OCI-LY3 (cell line): ENCODE measurements at regions not wholly inside any gene's neighbourhood (a gene's known extent, or its start where the extent isn't known, plus 50 kb on each side); places are given as distances from the start of the nearest gene placed in this dataset.

Experiments used
- H2AFZ ChIP-seq: fragments of 200-600, 300-600 bp; shearing (Covaris generic); 2 replicates; pipeline ENCODE4 v1.6.0; 2014; ENCODE audit warnings: antibody characterized with exemption, low read depth, low read length
- H3K27ac ChIP-seq: fragments of 200-600, 300-600 bp; sonication (generic); 2 replicates; pipeline ENCODE4 v1.5.1; 2014; ENCODE audit warnings: mild to moderate bottlenecking, low read length, moderate library complexity, mixed read lengths
- H3K27me3 ChIP-seq: fragments of 200-600, 300-600 bp; sonication (generic); 2 replicates; pipeline ENCODE4 v1.6.1; 2014; ENCODE audit warnings: low read depth, low read length, mixed read lengths
- H3K36me3 ChIP-seq: fragments of 200-600, 300-600 bp; sonication (generic); replicated peaks from 2 replicates; pipeline ENCODE3; 2014; ENCODE audit warnings: low read depth, low read length, mixed read lengths
- H3K4me1 ChIP-seq: fragments of 300-600, 200-600 bp; sonication (generic); 2 replicates; pipeline ENCODE4 v1.6.1; 2014; ENCODE audit warnings: low read length, mixed read lengths
- H3K4me2 ChIP-seq: fragments of 200-600, 300-600 bp; sonication (generic); 2 replicates; pipeline ENCODE4 v1.6.1; 2014; ENCODE audit warnings: low read length, mixed read lengths
- H3K4me3 ChIP-seq: fragments of 300-600, 200-600 bp; sonication (generic); 2 replicates; pipeline ENCODE4 v1.5.1; 2014; ENCODE audit warnings: antibody characterized with exemption, mild to moderate bottlenecking, low read length, moderate library complexity
- H3K79me2 ChIP-seq: fragments of 300-600, 200-600 bp; shearing (Covaris generic); 2 replicates; pipeline ENCODE4 v1.6.1; 2014; ENCODE audit warnings: mild to moderate bottlenecking, low read length, mixed read lengths
- H3K9ac ChIP-seq: fragments of 300-600, 200-600 bp; shearing (Covaris generic); 2 replicates; pipeline ENCODE4 v1.6.0; 2014; ENCODE audit warnings: mild to moderate bottlenecking, low read length, moderate library complexity
- H3K9me3 ChIP-seq: fragments of 200-600, 300-600 bp; shearing (Covaris generic); 2 replicates; pipeline ENCODE4 v1.6.1; 2014; ENCODE audit warnings: low read length, mixed read lengths; ENCODE audit not compliant: insufficient read depth
- H4K20me1 ChIP-seq: fragments of 200-600, 300-600 bp; sonication (generic); 2 replicates; pipeline ENCODE4 v1.6.1; 2016; ENCODE audit warnings: low read length, mixed read lengths; ENCODE audit not compliant: insufficient read depth
- EZH2phosphoT487 ChIP-seq: fragments of 200-600 bp; shearing (Covaris generic); IDR thresholded peaks from 2 replicates; pipeline ENCODE4 v1.6.1; 2018; ENCODE audit warnings: antibody characterized with exemption, mixed run types, low read depth
- TF ChIP-seq, protein P1 (sequence below): fragments of 200-600, 300-600 bp; sonication (generic); IDR thresholded peaks from 2 replicates; pipeline ENCODE4 v1.5.1; 2014; ENCODE audit warnings: antibody characterized with exemption, low read length, low read depth

DNA sequence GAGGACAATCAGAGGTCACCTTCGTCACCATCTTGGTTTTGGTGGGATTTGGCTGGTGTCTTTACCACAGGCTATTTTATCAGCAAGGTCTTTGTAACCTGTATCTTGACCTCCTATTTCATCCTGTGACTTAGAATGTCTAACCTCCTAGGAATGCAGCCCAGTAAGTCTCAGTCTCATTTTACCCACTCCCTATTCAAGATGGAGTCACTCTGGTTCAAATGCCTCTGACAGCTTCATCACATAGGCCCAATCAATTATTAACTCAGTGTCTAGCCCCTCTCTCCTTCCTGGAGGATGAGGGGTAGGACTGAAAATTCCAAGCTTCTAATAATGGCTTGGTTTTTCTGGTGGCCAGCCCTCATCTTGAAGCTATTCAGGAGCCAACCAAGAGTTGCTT, 111.4 kb upstream of the NAP1L1 start:
- Histone ChIP-seq H3K9me3 (peaks cover 20% of the 10 kb centered on the region), H3K36me3 (peaks cover 6% of the 10 kb centered on the region), H3K4me2 (no peak overlapping the region), H3K9ac (no peak overlapping the region), H4K20me1 (no peaks in the 10 kb centered on the region), H3K27ac (no peak overlapping the region), H3K79me2 (no peaks in the 10 kb centered on the region), H3K27me3 (no peaks in the 10 kb centered on the region), H3K4me3 (no peak overlapping the region), H3K4me1 (peaks cover 9% of the 10 kb centered on the region), H2AFZ (no peak overlapping the region)
- no peak for TF ChIP-seq EZH2phosphoT487
- TF ChIP-seq, protein P1, sequence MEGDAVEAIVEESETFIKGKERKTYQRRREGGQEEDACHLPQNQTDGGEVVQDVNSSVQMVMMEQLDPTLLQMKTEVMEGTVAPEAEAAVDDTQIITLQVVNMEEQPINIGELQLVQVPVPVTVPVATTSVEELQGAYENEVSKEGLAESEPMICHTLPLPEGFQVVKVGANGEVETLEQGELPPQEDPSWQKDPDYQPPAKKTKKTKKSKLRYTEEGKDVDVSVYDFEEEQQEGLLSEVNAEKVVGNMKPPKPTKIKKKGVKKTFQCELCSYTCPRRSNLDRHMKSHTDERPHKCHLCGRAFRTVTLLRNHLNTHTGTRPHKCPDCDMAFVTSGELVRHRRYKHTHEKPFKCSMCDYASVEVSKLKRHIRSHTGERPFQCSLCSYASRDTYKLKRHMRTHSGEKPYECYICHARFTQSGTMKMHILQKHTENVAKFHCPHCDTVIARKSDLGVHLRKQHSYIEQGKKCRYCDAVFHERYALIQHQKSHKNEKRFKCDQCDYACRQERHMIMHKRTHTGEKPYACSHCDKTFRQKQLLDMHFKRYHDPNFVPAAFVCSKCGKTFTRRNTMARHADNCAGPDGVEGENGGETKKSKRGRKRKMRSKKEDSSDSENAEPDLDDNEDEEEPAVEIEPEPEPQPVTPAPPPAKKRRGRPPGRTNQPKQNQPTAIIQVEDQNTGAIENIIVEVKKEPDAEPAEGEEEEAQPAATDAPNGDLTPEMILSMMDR: no peak

DNA sequence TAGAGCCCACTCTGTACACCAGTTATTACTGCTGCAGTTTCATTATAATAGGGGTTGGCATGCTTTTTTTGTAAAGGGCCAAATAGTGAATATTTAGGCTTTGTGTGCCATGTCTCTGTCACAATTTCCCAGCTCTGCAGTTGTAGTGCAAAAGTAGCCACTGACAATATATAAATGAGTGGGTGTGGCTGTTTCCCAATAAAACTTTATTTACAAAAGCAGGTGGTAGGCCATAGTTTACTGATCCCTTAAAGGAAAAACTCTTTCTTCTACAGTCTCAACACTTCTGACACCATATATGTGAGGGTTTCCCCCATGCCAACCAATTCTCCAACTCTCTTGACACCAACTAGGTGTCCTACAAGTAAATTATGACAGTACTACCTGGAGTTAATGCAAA, 110.2 kb upstream of the NAP1L1 start:
- H3K27ac ChIP-seq: no peak overlapping the region
- H3K4me2 ChIP-seq: no peak overlapping the region
- H2AFZ ChIP-seq: no peak overlapping the region
- peaks cover 9% of the 10 kb centered on the region for H3K4me1 ChIP-seq
- no peaks in the 10 kb centered on the region for H3K27me3 ChIP-seq
- no peak overlapping the region for H3K9ac ChIP-seq
- H4K20me1 ChIP-seq: no peaks in the 10 kb centered on the region
- H3K79me2 ChIP-seq: no peaks in the 10 kb centered on the region
- peaks cover 20% of the 10 kb centered on the region for H3K9me3 ChIP-seq
- no peak for TF ChIP-seq EZH2phosphoT487
- TF ChIP-seq, protein P1: no peak
- peaks cover 6% of the 10 kb centered on the region for H3K36me3 ChIP-seq
- H3K4me3 ChIP-seq: no peak overlapping the region

DNA sequence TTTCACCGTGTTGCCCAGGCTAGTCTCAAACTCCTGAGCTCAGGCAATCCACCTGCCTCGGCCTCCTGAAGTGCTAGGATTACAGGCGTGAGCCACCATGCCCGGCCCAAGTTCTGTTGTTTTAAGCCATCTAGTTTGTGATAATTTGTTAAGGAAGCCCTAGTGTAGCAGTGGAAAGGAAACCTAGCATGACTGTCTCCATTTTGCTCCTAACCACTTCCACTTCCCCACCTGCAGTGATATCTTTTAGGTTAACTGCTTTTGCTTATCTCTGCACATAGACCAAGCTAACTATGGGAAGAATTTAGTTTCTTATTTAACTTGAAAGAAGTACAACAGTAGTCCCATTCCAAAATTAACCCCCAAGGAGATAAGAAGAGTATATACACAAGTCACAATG, 109.5 kb upstream of the NAP1L1 start:
- TF ChIP-seq, protein P1: no peak
- TF ChIP-seq EZH2phosphoT487: no peak
- Histone ChIP-seq H2AFZ (no peak overlapping the region), H3K27ac (no peak overlapping the region), H4K20me1 (no peaks in the 10 kb centered on the region), H3K4me3 (no peak overlapping the region), H3K4me1 (peaks cover 9% of the 10 kb centered on the region), H3K36me3 (peaks cover 6% of the 10 kb centered on the region), H3K9ac (no peak overlapping the region), H3K9me3 (peaks cover 17% of the 10 kb centered on the region), H3K27me3 (no peaks in the 10 kb centered on the region), H3K4me2 (no peak overlapping the region), H3K79me2 (no peaks in the 10 kb centered on the region)

DNA sequence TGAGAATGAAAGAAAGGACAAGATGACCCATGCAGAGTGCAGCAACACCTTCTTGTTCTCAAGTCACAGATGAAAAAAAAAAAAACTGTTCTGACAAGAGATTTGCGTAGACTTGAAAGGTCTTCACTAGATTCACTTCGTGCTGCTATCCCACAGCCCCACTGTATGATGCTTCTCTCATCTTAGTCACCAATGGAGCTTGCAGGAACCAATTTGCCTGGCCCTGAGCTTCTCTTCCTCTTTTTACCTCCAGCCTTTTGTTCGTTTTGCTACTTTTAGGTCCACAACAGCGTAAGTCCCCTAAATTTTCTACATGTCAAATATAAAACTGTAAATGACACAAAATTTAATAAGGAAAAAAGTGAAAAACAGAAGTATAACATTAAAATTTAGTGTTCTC, 107.9 kb upstream of the NAP1L1 start:
- no peak overlapping the region for H3K4me3 ChIP-seq
- peak overlapping the region; percentile 31 for H3K4me2 ChIP-seq
- H3K9me3 ChIP-seq: peaks cover 3% of the 10 kb centered on the region; the same call in 1 of the 2 replicates
- TF ChIP-seq, protein P1: no peak
- TF ChIP-seq EZH2phosphoT487: no peak
- peaks cover 9% of the 10 kb centered on the region for H3K4me1 ChIP-seq
- H3K27me3 ChIP-seq: no peaks in the 10 kb centered on the region
- no peak overlapping the region for H2AFZ ChIP-seq
- H3K79me2 ChIP-seq: no peaks in the 10 kb centered on the region
- no peak overlapping the region for H3K9ac ChIP-seq
- no peaks in the 10 kb centered on the region for H3K36me3 ChIP-seq
- no peaks in the 10 kb centered on the region for H4K20me1 ChIP-seq
- H3K27ac ChIP-seq: no peak overlapping the region
